H1 (cell line): ENCODE measurements at regions not wholly inside any gene's neighbourhood (a gene's known extent, or its start where the extent isn't known, plus 50 kb on each side); places are given as distances from the start of the nearest gene placed in this dataset.

Experiments used
- CTCF ChIA-PET: fragments of 300-600 bp; sonication (Branson Sonifier 250); formaldehyde crosslinking; loops from one replicate; lab custom pipeline; 2021; ENCODE audit not compliant: partially characterized antibody; lab: Charles Lee
- POLR2A ChIA-PET: fragments of 300-600 bp; sonication (Branson Sonifier 250); formaldehyde crosslinking; loops from one replicate; lab custom pipeline; 2021; ENCODE audit warnings: inconsistent platforms; ENCODE audit not compliant: partially characterized antibody; lab: Charles Lee
- DNase-seq, 2 experiments: peaks; one replicate each; pipeline versions ENCODE4 v3.0.0 to v3.0.0-alpha.2; 2010 to 2022; ENCODE audit warnings: low spot score in 2 of 2, low read depth in 1 of 2, mixed read lengths in 1 of 2
- FAIRE-seq: peaks from 2 replicates; lab custom pipeline; 2011; peaks lifted over from hg19 to GRCh38; lab: Jason Lieb, UNC
- H2AFZ ChIP-seq: 2 replicates; pipeline ENCODE4 v1.8.1; 2012; ENCODE audit warnings: low read length, inconsistent platforms
- H2AK5ac ChIP-seq: 2 replicates; pipeline ENCODE4 v1.6.1; 2013; ENCODE audit warnings: low read depth, low read length
- H2BK120ac ChIP-seq: replicated peaks from 2 replicates; pipeline ENCODE3; 2013; ENCODE audit warnings: low read depth, low read length, inconsistent platforms
- H2BK12ac ChIP-seq: 2 replicates; pipeline ENCODE4 v1.6.1; 2013; ENCODE audit warnings: low read depth, low read length
- H2BK15ac ChIP-seq: 2 replicates; pipeline ENCODE4 v1.6.1; 2013; ENCODE audit warnings: low read length
- H2BK20ac ChIP-seq: 2 replicates; pipeline ENCODE4 v1.6.1; 2013; ENCODE audit warnings: low read length
- H2BK5ac ChIP-seq: 2 replicates; pipeline ENCODE4 v1.6.1; 2013; ENCODE audit warnings: low read depth, low read length
- H3K14ac ChIP-seq: 2 replicates; pipeline ENCODE4 v1.6.1; 2013; ENCODE audit warnings: inconsistent platforms; ENCODE audit not compliant: insufficient read length
- H3K18ac ChIP-seq: 2 replicates; pipeline ENCODE4 v1.6.1; 2013; ENCODE audit warnings: low read length; ENCODE audit errors: extremely low read depth
- H3K23ac ChIP-seq: 2 replicates; pipeline ENCODE4 v1.6.1; 2013; ENCODE audit warnings: inconsistent platforms; ENCODE audit not compliant: insufficient read length
- H3K23me2 ChIP-seq: 2 replicates; pipeline ENCODE4 v1.6.1; 2013; ENCODE audit warnings: low read depth, low read length
- H3K27ac ChIP-seq: 2 replicates; pipeline ENCODE4 v1.6.1; 2011; ENCODE audit warnings: low read depth, low read length, inconsistent platforms
- H3K27me3 ChIP-seq, 4 experiments: replicated peaks in 1 of 4; 1 replicate in 1 of 4; 2 replicates in 3 of 4; pipeline versions ENCODE4 v1.6.1 to v1.8.1; 2011 to 2013; ENCODE audit warnings: low read length in 3 of 4, mild to moderate bottlenecking in 3 of 4, inconsistent platforms in 2 of 4, mixed read lengths in 2 of 4, moderate library complexity in 1 of 4; ENCODE audit not compliant: control insufficient read depth in 3 of 4, insufficient read depth in 3 of 4; ENCODE audit errors: extremely low read depth in 1 of 4
- H3K36me3 ChIP-seq, 4 experiments: 2 replicates each; pipeline versions ENCODE4 v1.6.1 to v1.8.1; 2011 to 2013; ENCODE audit warnings: mild to moderate bottlenecking in 4 of 4, low read length in 3 of 4, moderate library complexity in 2 of 4, control low read depth in 1 of 4, inconsistent platforms in 1 of 4; ENCODE audit not compliant: insufficient read depth in 4 of 4, control insufficient read depth in 2 of 4
- H3K4ac ChIP-seq: replicated peaks from 2 replicates; pipeline ENCODE3; 2013; ENCODE audit warnings: low read length, low read depth, mixed read lengths, inconsistent platforms; ENCODE audit not compliant: insufficient read length
- H3K4me1 ChIP-seq, 4 experiments: replicated peaks in 1 of 4; 1 replicate in 1 of 4; 2 replicates in 3 of 4; pipeline versions ENCODE4 v1.6.1 to v1.8.1; 2011 to 2013; ENCODE audit warnings: low read length in 3 of 4, inconsistent platforms in 2 of 4, mixed read lengths in 1 of 4; ENCODE audit not compliant: insufficient read depth in 4 of 4, control insufficient read depth in 3 of 4
- H3K4me2 ChIP-seq, 2 experiments: 2 replicates each; pipeline versions ENCODE4 v1.6.1 to v1.8.1; 2011 to 2013; ENCODE audit warnings: low read depth in 2 of 2, low read length in 2 of 2, control low read depth in 1 of 2, inconsistent platforms in 1 of 2, mild to moderate bottlenecking in 1 of 2; ENCODE audit not compliant: insufficient read depth in 1 of 2
- H3K4me3 ChIP-seq, 4 experiments: fragments of 200-600, 300-600 bp in 1 of 4; sonication (generic), shearing (Covaris generic), sonication (Bioruptor Twin) in 1 of 4; 2 replicates each; pipeline versions ENCODE4 v1.5.1 to v1.8.1; 2011 to 2016; ENCODE audit warnings: low read length in 4 of 4, low read depth in 3 of 4, control low read depth in 2 of 4, inconsistent platforms in 2 of 4, mild to moderate bottlenecking in 2 of 4, mixed read lengths in 1 of 4, moderate library complexity in 1 of 4; ENCODE audit not compliant: insufficient read depth in 2 of 4; ENCODE audit errors: extremely low read depth in 1 of 4
- H3K56ac ChIP-seq: replicated peaks from 2 replicates; pipeline ENCODE3; 2013; ENCODE audit warnings: low read depth, mild to moderate bottlenecking, mixed read lengths, low read length, inconsistent platforms; ENCODE audit not compliant: insufficient read length
- H3K79me1 ChIP-seq: 2 replicates; pipeline ENCODE4 v1.6.1; 2013; ENCODE audit warnings: low read depth, low read length, control low read depth
- H3K79me2 ChIP-seq, 2 experiments: 2 replicates each; pipeline versions ENCODE4 v1.6.1 to v1.8.1; 2012 to 2013; ENCODE audit warnings: low read length in 2 of 2, mild to moderate bottlenecking in 2 of 2, inconsistent platforms in 1 of 2; ENCODE audit not compliant: insufficient read depth in 2 of 2, control insufficient read depth in 1 of 2
- H3K9ac ChIP-seq, 4 experiments: replicated peaks in 1 of 4; 1 replicate in 1 of 4; 2 replicates in 3 of 4; pipeline versions ENCODE4 v1.6.1 to v1.8.1; 2011 to 2013; ENCODE audit warnings: low read depth in 3 of 4, low read length in 3 of 4, control low read depth in 2 of 4, mild to moderate bottlenecking in 2 of 4, moderate library complexity in 2 of 4, inconsistent platforms in 1 of 4; ENCODE audit errors: extremely low read depth in 1 of 4
- H3K9me3 ChIP-seq, 2 experiments: 2 replicates each; pipeline versions ENCODE4 v1.6.1 to v1.8.1; 2012 to 2013; ENCODE audit warnings: mild to moderate bottlenecking in 2 of 2, moderate library complexity in 2 of 2, control low read depth in 1 of 2, inconsistent platforms in 1 of 2, low read depth in 1 of 2, low read length in 1 of 2, mixed read lengths in 1 of 2; ENCODE audit not compliant: insufficient read depth in 2 of 2
- H4K20me1 ChIP-seq, 2 experiments: replicated peaks in 1 of 2; 2 replicates each; pipeline versions ENCODE3 to v1.8.1; 2011 to 2013; ENCODE audit warnings: inconsistent platforms in 2 of 2, low read length in 2 of 2, mild to moderate bottlenecking in 1 of 2; ENCODE audit not compliant: insufficient read depth in 2 of 2, control insufficient read depth in 1 of 2
- H4K5ac ChIP-seq: 2 replicates; pipeline ENCODE4 v1.6.1; 2013; ENCODE audit warnings: low read length, low read depth, mixed read lengths, inconsistent platforms; ENCODE audit not compliant: insufficient read length
- H4K8ac ChIP-seq: 2 replicates; pipeline ENCODE4 v1.8.0; 2013; ENCODE audit warnings: mild to moderate bottlenecking, moderate library complexity, low read length, inconsistent platforms; ENCODE audit not compliant: insufficient read depth; ENCODE audit errors: extremely low read depth
- H4K91ac ChIP-seq: replicated peaks from 2 replicates; pipeline ENCODE3; 2013; ENCODE audit warnings: low read length, mixed read lengths, inconsistent platforms; ENCODE audit not compliant: insufficient read length
- ATF2 ChIP-seq: IDR thresholded peaks from 2 replicates; pipeline ENCODE4 v1.6.1; 2012; ENCODE audit warnings: low read length, inconsistent platforms
- CBX5 ChIP-seq: fragments of 300-800, 300-1000 bp; sonication (generic); IDR thresholded peaks from 2 replicates; pipeline ENCODE4 v1.7.1; 2016; ENCODE audit warnings: antibody characterized with exemption, low read length, low read depth
- CHD1 ChIP-seq: IDR thresholded peaks from 2 replicates; pipeline ENCODE4 v1.6.1; 2012; ENCODE audit warnings: low read depth, low read length, improper control_type of control experiment
- EP300 ChIP-seq, 2 experiments: IDR thresholded peaks; 1 replicate in 1 of 2; 2 replicates in 1 of 2; pipeline ENCODE4 v1.6.1; 2011 to 2012; ENCODE audit warnings: low read depth in 2 of 2, low read length in 2 of 2, mild to moderate bottlenecking in 2 of 2, borderline replicate concordance in 1 of 2, inconsistent platforms in 1 of 2, moderate library complexity in 1 of 2
- EZH2 ChIP-seq: fragments of 200-600 bp; sonication (generic); IDR thresholded peaks from 2 replicates; pipeline ENCODE4 v1.7.1; 2012; ENCODE audit warnings: low read depth, mild to moderate bottlenecking, moderate library complexity, low read length, inconsistent platforms; ENCODE audit not compliant: severe bottlenecking
- FOSL1 ChIP-seq: IDR thresholded peaks from 2 replicates; pipeline ENCODE4 v1.6.1; 2011; ENCODE audit warnings: mild to moderate bottlenecking, low read depth, low read length, moderate library complexity; ENCODE audit not compliant: insufficient read depth
- GTF2F1 ChIP-seq: IDR thresholded peaks from 2 replicates; pipeline ENCODE4 v1.6.1; 2012; ENCODE audit warnings: low read depth, low read length, improper control_type of control experiment, borderline replicate concordance
- HDAC6 ChIP-seq: IDR thresholded peaks from one replicate; pipeline ENCODE4 v1.7.1; 2012; ENCODE audit warnings: low read depth, mild to moderate bottlenecking, inconsistent platforms, low read length, moderate library complexity
- KDM1A ChIP-seq: fragments of 200-600, 300-600 bp; sonication (generic); IDR thresholded peaks from 2 replicates; pipeline ENCODE4 v1.7.1; 2016; ENCODE audit warnings: mild to moderate bottlenecking, low read length, borderline replicate concordance
- KDM4A ChIP-seq: IDR thresholded peaks from one replicate; pipeline ENCODE4 v1.7.1; 2012; ENCODE audit warnings: low read depth, mild to moderate bottlenecking, moderate library complexity, low read length, inconsistent platforms; ENCODE audit not compliant: severe bottlenecking
- MAFK ChIP-seq: IDR thresholded peaks from 2 replicates; pipeline ENCODE4 v1.6.1; 2012; ENCODE audit warnings: low read depth, mild to moderate bottlenecking, improper control_type of control experiment, low read length
- POLR2AphosphoS5 ChIP-seq: IDR thresholded peaks from 2 replicates; pipeline ENCODE4 v1.6.1; 2011; ENCODE audit warnings: low read depth, low read length
- SP4 ChIP-seq: IDR thresholded peaks from 2 replicates; pipeline ENCODE4 v1.6.1; 2012; ENCODE audit warnings: low read length, inconsistent platforms
- TBP ChIP-seq: IDR thresholded peaks from 2 replicates; pipeline ENCODE4 v1.6.1; 2011; ENCODE audit warnings: low read depth, low read length, improper control_type of control experiment
- WGBS, 2 experiments: shearing (Covaris generic) in 1 of 2; methylation state at CpG; one replicate each; pipeline versions ENCODE4 v1.1.6 to v1.1.7; 2013 to 2015; ENCODE audit warnings: low lambda C conversion rate in 2 of 2, mixed read lengths in 2 of 2, inconsistent platforms in 1 of 2, low coverage in 1 of 2, missing lambda C conversion rate in 1 of 2; ENCODE audit not compliant: insufficient replicate concordance in 2 of 2, insufficient coverage in 1 of 2, insufficient read length in 1 of 2; ENCODE audit errors: extremely low coverage in 1 of 2, missing lambda C conversion rate in 1 of 2; 5-methylcytosine and 5-hydroxymethylcytosine counted together

- H3K4me2 ChIP-seq: no peak overlapping the region
- no peak overlapping the region for H3K4ac ChIP-seq
- no peaks in the 10 kb centered on the region; a peak in 1 of 8 replicates for H3K36me3 ChIP-seq
- H2AFZ ChIP-seq: no peak overlapping the region
- H4K20me1 ChIP-seq: no peaks in the 10 kb centered on the region
- H2BK5ac ChIP-seq: no peak overlapping the region
- no peak overlapping the region for H4K91ac ChIP-seq
- no peaks in the 10 kb centered on the region for H3K27me3 ChIP-seq
- H3K4me1 ChIP-seq: no peaks in the 10 kb centered on the region
- no peak overlapping the region for H2AK5ac ChIP-seq
- no peaks in the 10 kb centered on the region for H3K23me2 ChIP-seq
- no peak overlapping the region for H3K18ac ChIP-seq
- FAIRE-seq (no peak), DNase-seq (no peak)
- no peak overlapping the region for H4K5ac ChIP-seq
- no peak overlapping the region for H2BK12ac ChIP-seq
- no peak overlapping the region for H3K9ac ChIP-seq
- ChIA-PET POLR2A (no interaction called here), CTCF (no interaction called here)
- H3K4me3 ChIP-seq: no peak overlapping the region
- no peak overlapping the region for H3K56ac ChIP-seq
- 91% methylated on average over 2 of the region's 2 CpGs; no CpG with 5 or more reads in 1 of the 2 experiments for WGBS, 2 experiments
- H3K14ac ChIP-seq: no peak overlapping the region
- no peaks in the 10 kb centered on the region for H3K79me1 ChIP-seq
- H4K8ac ChIP-seq: no peak overlapping the region
- no peaks in the 10 kb centered on the region for H3K9me3 ChIP-seq
- no peak overlapping the region for H3K27ac ChIP-seq
- no peak overlapping the region for H2BK15ac ChIP-seq
- H2BK120ac ChIP-seq: no peak overlapping the region
- H3K79me2 ChIP-seq: no peaks in the 10 kb centered on the region
- H2BK20ac ChIP-seq: no peak overlapping the region
- H3K23ac ChIP-seq: no peak overlapping the region
- TF ChIP-seq POLR2AphosphoS5 (no peak), ATF2 (no peak), KDM4A (no peak), EP300 (IDR thresholded peaks at IDR 0.05; ENCODE audit: borderline replicate concordance in 1 of 2, low read depth in 2 of 2, low read length in 2 of 2) (no peak), FOSL1 (no peak), HDAC6 (no peak), MAFK (no peak), EZH2 (no peak), CHD1 (no peak), KDM1A (no peak), SP4 (no peak), CBX5 (no peak), TBP (no peak), GTF2F1 (no peak)
Observed at GRCh38 chr11:97656356-97656755, 1266.5 kb downstream of the JRKL start.
